ENCODE measurements at regions not wholly inside any gene's neighbourhood (a gene's known extent, or its start where the extent isn't known, plus 50 kb on each side); places are given as distances from the start of the nearest gene placed in this dataset.

GRCh38 chr1:213658457-213658856 is 329.3 kb upstream of the PROX1 start:
- Histone ChIP-seq H3K9ac (no peak overlapping the region), H3K79me2 (ENCODE audit: insufficient read depth) (no peaks in the 10 kb centered on the region), H3F3A (replicated peaks; ENCODE audit: insufficient read depth) (no peaks in the 10 kb centered on the region), H3K27me3 (ENCODE audit: insufficient read depth) (no peaks in the 10 kb centered on the region), H2AFZ (ENCODE audit: low read depth) (no peak overlapping the region), H3K9me2 (no peaks in the 10 kb centered on the region), H3K36me3 (replicated peaks in 1 of 2; ENCODE audit: control insufficient read depth in 1 of 2, insufficient read depth in 2 of 2, low read length in 1 of 2) (no peaks in the 10 kb centered on the region), H4K20me1 (ENCODE audit: insufficient read depth) (no peaks in the 10 kb centered on the region), H3K4me3 (ENCODE audit: low read depth in 2 of 2, low read length in 1 of 2) (no peak overlapping the region), H3K9me3 (no peaks in the 10 kb centered on the region), H3K4me2 (no peak overlapping the region), H3K27ac (ENCODE audit: low read depth in 2 of 2, low read length in 1 of 2) (no peak overlapping the region), H3K4me1 (ENCODE audit: control insufficient read depth in 1 of 2, insufficient read depth in 2 of 2, low read depth in 1 of 2, low read length in 1 of 2) (no peaks in the 10 kb centered on the region)
- ChIA-PET CTCF (no interaction called here), POLR2A (no interaction called here)
- 15% methylated on average over 2 of the region's 2 CpGs for WGBS (ENCODE audit: low lambda C conversion rate)
- DNase-seq: no peak
- no peak for TF ChIP-seq FOXJ3 (CRISPR knock-in tag; IDR thresholded peaks at IDR 0.05)
- TF ChIP-seq RCOR1 (IDR thresholded peaks at IDR 0.05; ENCODE audit: low read length): no peak
- no peak for TF ChIP-seq EZH2phosphoT487 (IDR thresholded peaks at IDR 0.05; ENCODE audit: borderline replicate concordance, low read depth)
- no peak for TF ChIP-seq TAF1 (IDR thresholded peaks at IDR 0.05; ENCODE audit: borderline replicate concordance, low read depth, low read length)
- TF ChIP-seq RFX5 (IDR thresholded peaks at IDR 0.05; ENCODE audit: low read length): no peak
- TF ChIP-seq YY1 (IDR thresholded peaks at IDR 0.05; ENCODE audit: low read depth): no peak
- no peak for TF ChIP-seq RAD21 (IDR thresholded peaks at IDR 0.05; ENCODE audit: low read length)
- TF ChIP-seq NFIC (IDR thresholded peaks at IDR 0.05; ENCODE audit: borderline replicate concordance): no peak
- no peak for TF ChIP-seq ZBTB33 (IDR thresholded peaks at IDR 0.05; ENCODE audit: borderline replicate concordance, low read depth)
- no peak for TF ChIP-seq USF2 (IDR thresholded peaks at IDR 0.05; ENCODE audit: borderline replicate concordance, low read depth, low read length)
- TF ChIP-seq CTCF (IDR thresholded peaks at IDR 0.05): no peak
- no peak for TF ChIP-seq SIN3A (IDR thresholded peaks at IDR 0.05; ENCODE audit: borderline replicate concordance, low read depth, low read length)
- no peak for TF ChIP-seq EP300 (IDR thresholded peaks at IDR 0.05; ENCODE audit: borderline replicate concordance in 1 of 2, low read depth in 1 of 2, low read length in 1 of 2)
- no peak for TF ChIP-seq NRF1 (IDR thresholded peaks at IDR 0.05; ENCODE audit: low read depth, low read length)
- TF ChIP-seq CHD2 (IDR thresholded peaks at IDR 0.05; ENCODE audit: low read length, partially characterized antibody): no peak
- TF ChIP-seq MAX (IDR thresholded peaks at IDR 0.05; ENCODE audit: low read depth): no peak

All from SK-N-SH (cell line).